ENCODE measurements at regions not wholly inside any gene's neighbourhood (a gene's known extent, or its start where the extent isn't known, plus 50 kb on each side); places are given as distances from the start of the nearest gene placed in this dataset.

- TF ChIP-seq TBL1XR1 (IDR thresholded peaks at IDR 0.05; ENCODE audit: low read length in 2 of 2) (no peak), NBN (IDR thresholded peaks at IDR 0.05; ENCODE audit: low read depth) (no peak), ZBTB11 (CRISPR knock-in tag; IDR thresholded peaks at IDR 0.05) (no peak), CTCF (IDR thresholded peaks at IDR 0.05 in 2 of 3, conservative IDR thresholded peaks at IDR 0.05 in 1 of 3; ENCODE audit: insufficient read depth in 2 of 3, low read depth in 1 of 3, low read length in 3 of 3) (peak; percentile 88 to 97 (median 94)), PATZ1 (CRISPR knock-in tag; IDR thresholded peaks at IDR 0.05; ENCODE audit: borderline replicate concordance) (no peak), ATF2 (CRISPR knock-in tag; IDR thresholded peaks at IDR 0.05) (no peak), JUNB (CRISPR knock-in tag; conservative IDR thresholded peaks at IDR 0.05) (no peak), MXI1 (IDR thresholded peaks at IDR 0.05; ENCODE audit: low read depth, low read length) (no peak), RAD51 (IDR thresholded peaks at IDR 0.05; ENCODE audit: borderline replicate concordance, low read depth) (no peak), ZBTB26 (CRISPR knock-in tag; IDR thresholded peaks at IDR 0.05) (no peak)
These were observed 65.8 kb upstream of the SLC22A11 start for GRCh38 chr11:64489831-64490441.

Data from K562 (cell line).